H1 (cell line): ENCODE measurements at regions not wholly inside any gene's neighbourhood (a gene's known extent, or its start where the extent isn't known, plus 50 kb on each side); places are given as distances from the start of the nearest gene placed in this dataset.

Experiments used
- CTCF ChIA-PET: fragments of 300-600 bp; sonication (Branson Sonifier 250); formaldehyde crosslinking; loops from one replicate; lab custom pipeline; 2021; ENCODE audit not compliant: partially characterized antibody; lab: Charles Lee
- POLR2A ChIA-PET: fragments of 300-600 bp; sonication (Branson Sonifier 250); formaldehyde crosslinking; loops from one replicate; lab custom pipeline; 2021; ENCODE audit warnings: inconsistent platforms; ENCODE audit not compliant: partially characterized antibody; lab: Charles Lee
- DNase-seq, 2 experiments: peaks; one replicate each; pipeline versions ENCODE4 v3.0.0 to v3.0.0-alpha.2; 2010 to 2022; ENCODE audit warnings: low spot score in 2 of 2, low read depth in 1 of 2, mixed read lengths in 1 of 2
- FAIRE-seq: peaks from 2 replicates; lab custom pipeline; 2011; peaks lifted over from hg19 to GRCh38; lab: Jason Lieb, UNC
- H2AFZ ChIP-seq: 2 replicates; pipeline ENCODE4 v1.8.1; 2012; ENCODE audit warnings: low read length, inconsistent platforms
- H2AK5ac ChIP-seq: 2 replicates; pipeline ENCODE4 v1.6.1; 2013; ENCODE audit warnings: low read depth, low read length
- H2BK120ac ChIP-seq: replicated peaks from 2 replicates; pipeline ENCODE3; 2013; ENCODE audit warnings: low read depth, low read length, inconsistent platforms
- H2BK12ac ChIP-seq: 2 replicates; pipeline ENCODE4 v1.6.1; 2013; ENCODE audit warnings: low read depth, low read length
- H2BK15ac ChIP-seq: 2 replicates; pipeline ENCODE4 v1.6.1; 2013; ENCODE audit warnings: low read length
- H2BK20ac ChIP-seq: 2 replicates; pipeline ENCODE4 v1.6.1; 2013; ENCODE audit warnings: low read length
- H2BK5ac ChIP-seq: 2 replicates; pipeline ENCODE4 v1.6.1; 2013; ENCODE audit warnings: low read depth, low read length
- H3K14ac ChIP-seq: 2 replicates; pipeline ENCODE4 v1.6.1; 2013; ENCODE audit warnings: inconsistent platforms; ENCODE audit not compliant: insufficient read length
- H3K18ac ChIP-seq: 2 replicates; pipeline ENCODE4 v1.6.1; 2013; ENCODE audit warnings: low read length; ENCODE audit errors: extremely low read depth
- H3K23ac ChIP-seq: 2 replicates; pipeline ENCODE4 v1.6.1; 2013; ENCODE audit warnings: inconsistent platforms; ENCODE audit not compliant: insufficient read length
- H3K23me2 ChIP-seq: 2 replicates; pipeline ENCODE4 v1.6.1; 2013; ENCODE audit warnings: low read depth, low read length
- H3K27ac ChIP-seq: 2 replicates; pipeline ENCODE4 v1.6.1; 2011; ENCODE audit warnings: low read depth, low read length, inconsistent platforms
- H3K27me3 ChIP-seq, 4 experiments: replicated peaks in 1 of 4; 1 replicate in 1 of 4; 2 replicates in 3 of 4; pipeline versions ENCODE4 v1.6.1 to v1.8.1; 2011 to 2013; ENCODE audit warnings: low read length in 3 of 4, mild to moderate bottlenecking in 3 of 4, inconsistent platforms in 2 of 4, mixed read lengths in 2 of 4, moderate library complexity in 1 of 4; ENCODE audit not compliant: control insufficient read depth in 3 of 4, insufficient read depth in 3 of 4; ENCODE audit errors: extremely low read depth in 1 of 4
- H3K36me3 ChIP-seq, 4 experiments: 2 replicates each; pipeline versions ENCODE4 v1.6.1 to v1.8.1; 2011 to 2013; ENCODE audit warnings: mild to moderate bottlenecking in 4 of 4, low read length in 3 of 4, moderate library complexity in 2 of 4, control low read depth in 1 of 4, inconsistent platforms in 1 of 4; ENCODE audit not compliant: insufficient read depth in 4 of 4, control insufficient read depth in 2 of 4
- H3K4ac ChIP-seq: replicated peaks from 2 replicates; pipeline ENCODE3; 2013; ENCODE audit warnings: low read length, low read depth, mixed read lengths, inconsistent platforms; ENCODE audit not compliant: insufficient read length
- H3K4me1 ChIP-seq, 4 experiments: replicated peaks in 1 of 4; 1 replicate in 1 of 4; 2 replicates in 3 of 4; pipeline versions ENCODE4 v1.6.1 to v1.8.1; 2011 to 2013; ENCODE audit warnings: low read length in 3 of 4, inconsistent platforms in 2 of 4, mixed read lengths in 1 of 4; ENCODE audit not compliant: insufficient read depth in 4 of 4, control insufficient read depth in 3 of 4
- H3K4me2 ChIP-seq, 2 experiments: 2 replicates each; pipeline versions ENCODE4 v1.6.1 to v1.8.1; 2011 to 2013; ENCODE audit warnings: low read depth in 2 of 2, low read length in 2 of 2, control low read depth in 1 of 2, inconsistent platforms in 1 of 2, mild to moderate bottlenecking in 1 of 2; ENCODE audit not compliant: insufficient read depth in 1 of 2
- H3K4me3 ChIP-seq, 4 experiments: fragments of 200-600, 300-600 bp in 1 of 4; sonication (generic), shearing (Covaris generic), sonication (Bioruptor Twin) in 1 of 4; 2 replicates each; pipeline versions ENCODE4 v1.5.1 to v1.8.1; 2011 to 2016; ENCODE audit warnings: low read length in 4 of 4, low read depth in 3 of 4, control low read depth in 2 of 4, inconsistent platforms in 2 of 4, mild to moderate bottlenecking in 2 of 4, mixed read lengths in 1 of 4, moderate library complexity in 1 of 4; ENCODE audit not compliant: insufficient read depth in 2 of 4; ENCODE audit errors: extremely low read depth in 1 of 4
- H3K56ac ChIP-seq: replicated peaks from 2 replicates; pipeline ENCODE3; 2013; ENCODE audit warnings: low read depth, mild to moderate bottlenecking, mixed read lengths, low read length, inconsistent platforms; ENCODE audit not compliant: insufficient read length
- H3K79me1 ChIP-seq: 2 replicates; pipeline ENCODE4 v1.6.1; 2013; ENCODE audit warnings: low read depth, low read length, control low read depth
- H3K79me2 ChIP-seq, 2 experiments: 2 replicates each; pipeline versions ENCODE4 v1.6.1 to v1.8.1; 2012 to 2013; ENCODE audit warnings: low read length in 2 of 2, mild to moderate bottlenecking in 2 of 2, inconsistent platforms in 1 of 2; ENCODE audit not compliant: insufficient read depth in 2 of 2, control insufficient read depth in 1 of 2
- H3K9ac ChIP-seq, 4 experiments: replicated peaks in 1 of 4; 1 replicate in 1 of 4; 2 replicates in 3 of 4; pipeline versions ENCODE4 v1.6.1 to v1.8.1; 2011 to 2013; ENCODE audit warnings: low read depth in 3 of 4, low read length in 3 of 4, control low read depth in 2 of 4, mild to moderate bottlenecking in 2 of 4, moderate library complexity in 2 of 4, inconsistent platforms in 1 of 4; ENCODE audit errors: extremely low read depth in 1 of 4
- H3K9me3 ChIP-seq, 2 experiments: 2 replicates each; pipeline versions ENCODE4 v1.6.1 to v1.8.1; 2012 to 2013; ENCODE audit warnings: mild to moderate bottlenecking in 2 of 2, moderate library complexity in 2 of 2, control low read depth in 1 of 2, inconsistent platforms in 1 of 2, low read depth in 1 of 2, low read length in 1 of 2, mixed read lengths in 1 of 2; ENCODE audit not compliant: insufficient read depth in 2 of 2
- H4K20me1 ChIP-seq, 2 experiments: replicated peaks in 1 of 2; 2 replicates each; pipeline versions ENCODE3 to v1.8.1; 2011 to 2013; ENCODE audit warnings: inconsistent platforms in 2 of 2, low read length in 2 of 2, mild to moderate bottlenecking in 1 of 2; ENCODE audit not compliant: insufficient read depth in 2 of 2, control insufficient read depth in 1 of 2
- H4K5ac ChIP-seq: 2 replicates; pipeline ENCODE4 v1.6.1; 2013; ENCODE audit warnings: low read length, low read depth, mixed read lengths, inconsistent platforms; ENCODE audit not compliant: insufficient read length
- H4K8ac ChIP-seq: 2 replicates; pipeline ENCODE4 v1.8.0; 2013; ENCODE audit warnings: mild to moderate bottlenecking, moderate library complexity, low read length, inconsistent platforms; ENCODE audit not compliant: insufficient read depth; ENCODE audit errors: extremely low read depth
- H4K91ac ChIP-seq: replicated peaks from 2 replicates; pipeline ENCODE3; 2013; ENCODE audit warnings: low read length, mixed read lengths, inconsistent platforms; ENCODE audit not compliant: insufficient read length
- TF ChIP-seq, protein P1 (sequence below): fragments of 300-600 bp; sonication (generic); IDR thresholded peaks from 2 replicates; pipeline ENCODE4 v1.7.1; 2012; ENCODE audit warnings: low read length, moderate library complexity, mild to moderate bottlenecking, inconsistent platforms; ENCODE audit not compliant: insufficient replicate concordance

DNA sequence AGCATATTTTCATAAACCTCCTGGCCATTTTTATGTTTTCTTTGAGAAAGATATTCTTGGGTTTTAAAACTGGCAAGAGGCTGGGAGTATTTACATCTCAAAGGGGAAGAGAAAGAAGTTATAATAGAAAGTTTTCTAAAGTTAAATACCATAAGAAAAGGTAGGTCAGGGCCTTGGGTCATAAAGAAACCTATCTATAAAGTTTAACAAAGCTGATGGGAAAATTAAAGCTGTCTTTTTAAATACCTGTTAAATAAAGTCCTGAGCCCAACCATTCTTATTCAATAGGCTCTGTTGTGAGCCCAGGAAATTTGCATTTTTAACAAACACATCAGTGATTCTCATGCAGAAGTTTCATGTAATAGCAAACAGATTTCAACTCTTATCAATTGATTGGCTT lies 451.8 kb upstream of the INTU start:
- no peak overlapping the region for H3K56ac ChIP-seq
- no peak overlapping the region for H4K8ac ChIP-seq
- no peak overlapping the region for H2AFZ ChIP-seq
- H3K4me2 ChIP-seq = no peak overlapping the region
- no peaks in the 10 kb centered on the region for H3K79me2 ChIP-seq
- H4K20me1 ChIP-seq = no peaks in the 10 kb centered on the region
- DNase-seq = no peak
- no peak overlapping the region for H2BK12ac ChIP-seq
- H3K27me3 ChIP-seq = no peaks in the 10 kb centered on the region
- no peak overlapping the region for H4K91ac ChIP-seq
- no peak overlapping the region for H3K27ac ChIP-seq
- H2BK5ac ChIP-seq = no peak overlapping the region
- CTCF ChIA-PET = no interaction called here
- POLR2A ChIA-PET = interaction anchor here (0.7 kb wide), 1 partner anchor 13 kb away, joined by 3 read pairs; no protein-coding TSS in a partner anchor
- H2BK120ac ChIP-seq = no peak overlapping the region
- peaks cover 0 to 5% (median 0%) of the 10 kb centered on the region in 4 experiments; a peak in 2 of 7 replicates for H3K4me1 ChIP-seq
- H3K23me2 ChIP-seq = no peaks in the 10 kb centered on the region
- H3K4ac ChIP-seq = no peak overlapping the region
- H3K9ac ChIP-seq = no peak overlapping the region
- H2AK5ac ChIP-seq = no peak overlapping the region
- FAIRE-seq = no peak
- peaks cover 0 to 3% (median 0%) of the 10 kb centered on the region in 4 experiments; a peak in 1 of 8 replicates for H3K36me3 ChIP-seq
- H3K23ac ChIP-seq = no peak overlapping the region
- TF ChIP-seq, protein P1, sequence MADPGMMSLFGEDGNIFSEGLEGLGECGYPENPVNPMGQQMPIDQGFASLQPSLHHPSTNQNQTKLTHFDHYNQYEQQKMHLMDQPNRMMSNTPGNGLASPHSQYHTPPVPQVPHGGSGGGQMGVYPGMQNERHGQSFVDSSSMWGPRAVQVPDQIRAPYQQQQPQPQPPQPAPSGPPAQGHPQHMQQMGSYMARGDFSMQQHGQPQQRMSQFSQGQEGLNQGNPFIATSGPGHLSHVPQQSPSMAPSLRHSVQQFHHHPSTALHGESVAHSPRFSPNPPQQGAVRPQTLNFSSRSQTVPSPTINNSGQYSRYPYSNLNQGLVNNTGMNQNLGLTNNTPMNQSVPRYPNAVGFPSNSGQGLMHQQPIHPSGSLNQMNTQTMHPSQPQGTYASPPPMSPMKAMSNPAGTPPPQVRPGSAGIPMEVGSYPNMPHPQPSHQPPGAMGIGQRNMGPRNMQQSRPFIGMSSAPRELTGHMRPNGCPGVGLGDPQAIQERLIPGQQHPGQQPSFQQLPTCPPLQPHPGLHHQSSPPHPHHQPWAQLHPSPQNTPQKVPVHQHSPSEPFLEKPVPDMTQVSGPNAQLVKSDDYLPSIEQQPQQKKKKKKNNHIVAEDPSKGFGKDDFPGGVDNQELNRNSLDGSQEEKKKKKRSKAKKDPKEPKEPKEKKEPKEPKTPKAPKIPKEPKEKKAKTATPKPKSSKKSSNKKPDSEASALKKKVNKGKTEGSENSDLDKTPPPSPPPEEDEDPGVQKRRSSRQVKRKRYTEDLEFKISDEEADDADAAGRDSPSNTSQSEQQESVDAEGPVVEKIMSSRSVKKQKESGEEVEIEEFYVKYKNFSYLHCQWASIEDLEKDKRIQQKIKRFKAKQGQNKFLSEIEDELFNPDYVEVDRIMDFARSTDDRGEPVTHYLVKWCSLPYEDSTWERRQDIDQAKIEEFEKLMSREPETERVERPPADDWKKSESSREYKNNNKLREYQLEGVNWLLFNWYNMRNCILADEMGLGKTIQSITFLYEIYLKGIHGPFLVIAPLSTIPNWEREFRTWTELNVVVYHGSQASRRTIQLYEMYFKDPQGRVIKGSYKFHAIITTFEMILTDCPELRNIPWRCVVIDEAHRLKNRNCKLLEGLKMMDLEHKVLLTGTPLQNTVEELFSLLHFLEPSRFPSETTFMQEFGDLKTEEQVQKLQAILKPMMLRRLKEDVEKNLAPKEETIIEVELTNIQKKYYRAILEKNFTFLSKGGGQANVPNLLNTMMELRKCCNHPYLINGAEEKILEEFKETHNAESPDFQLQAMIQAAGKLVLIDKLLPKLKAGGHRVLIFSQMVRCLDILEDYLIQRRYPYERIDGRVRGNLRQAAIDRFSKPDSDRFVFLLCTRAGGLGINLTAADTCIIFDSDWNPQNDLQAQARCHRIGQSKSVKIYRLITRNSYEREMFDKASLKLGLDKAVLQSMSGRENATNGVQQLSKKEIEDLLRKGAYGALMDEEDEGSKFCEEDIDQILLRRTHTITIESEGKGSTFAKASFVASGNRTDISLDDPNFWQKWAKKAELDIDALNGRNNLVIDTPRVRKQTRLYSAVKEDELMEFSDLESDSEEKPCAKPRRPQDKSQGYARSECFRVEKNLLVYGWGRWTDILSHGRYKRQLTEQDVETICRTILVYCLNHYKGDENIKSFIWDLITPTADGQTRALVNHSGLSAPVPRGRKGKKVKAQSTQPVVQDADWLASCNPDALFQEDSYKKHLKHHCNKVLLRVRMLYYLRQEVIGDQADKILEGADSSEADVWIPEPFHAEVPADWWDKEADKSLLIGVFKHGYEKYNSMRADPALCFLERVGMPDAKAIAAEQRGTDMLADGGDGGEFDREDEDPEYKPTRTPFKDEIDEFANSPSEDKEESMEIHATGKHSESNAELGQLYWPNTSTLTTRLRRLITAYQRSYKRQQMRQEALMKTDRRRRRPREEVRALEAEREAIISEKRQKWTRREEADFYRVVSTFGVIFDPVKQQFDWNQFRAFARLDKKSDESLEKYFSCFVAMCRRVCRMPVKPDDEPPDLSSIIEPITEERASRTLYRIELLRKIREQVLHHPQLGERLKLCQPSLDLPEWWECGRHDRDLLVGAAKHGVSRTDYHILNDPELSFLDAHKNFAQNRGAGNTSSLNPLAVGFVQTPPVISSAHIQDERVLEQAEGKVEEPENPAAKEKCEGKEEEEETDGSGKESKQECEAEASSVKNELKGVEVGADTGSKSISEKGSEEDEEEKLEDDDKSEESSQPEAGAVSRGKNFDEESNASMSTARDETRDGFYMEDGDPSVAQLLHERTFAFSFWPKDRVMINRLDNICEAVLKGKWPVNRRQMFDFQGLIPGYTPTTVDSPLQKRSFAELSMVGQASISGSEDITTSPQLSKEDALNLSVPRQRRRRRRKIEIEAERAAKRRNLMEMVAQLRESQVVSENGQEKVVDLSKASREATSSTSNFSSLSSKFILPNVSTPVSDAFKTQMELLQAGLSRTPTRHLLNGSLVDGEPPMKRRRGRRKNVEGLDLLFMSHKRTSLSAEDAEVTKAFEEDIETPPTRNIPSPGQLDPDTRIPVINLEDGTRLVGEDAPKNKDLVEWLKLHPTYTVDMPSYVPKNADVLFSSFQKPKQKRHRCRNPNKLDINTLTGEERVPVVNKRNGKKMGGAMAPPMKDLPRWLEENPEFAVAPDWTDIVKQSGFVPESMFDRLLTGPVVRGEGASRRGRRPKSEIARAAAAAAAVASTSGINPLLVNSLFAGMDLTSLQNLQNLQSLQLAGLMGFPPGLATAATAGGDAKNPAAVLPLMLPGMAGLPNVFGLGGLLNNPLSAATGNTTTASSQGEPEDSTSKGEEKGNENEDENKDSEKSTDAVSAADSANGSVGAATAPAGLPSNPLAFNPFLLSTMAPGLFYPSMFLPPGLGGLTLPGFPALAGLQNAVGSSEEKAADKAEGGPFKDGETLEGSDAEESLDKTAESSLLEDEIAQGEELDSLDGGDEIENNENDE = no peak
- H3K79me1 ChIP-seq = no peaks in the 10 kb centered on the region
- no peak overlapping the region for H3K18ac ChIP-seq
- no peak overlapping the region for H2BK15ac ChIP-seq
- no peak overlapping the region for H2BK20ac ChIP-seq
- peaks cover 17 to 21% of the 10 kb centered on the region in 2 experiments for H3K9me3 ChIP-seq
- no peak overlapping the region for H3K4me3 ChIP-seq
- no peak overlapping the region for H3K14ac ChIP-seq
- peak overlapping the region; percentile 29 for H4K5ac ChIP-seq
